ENCODE measurements at regions not wholly inside any gene's neighbourhood (a gene's known extent, or its start where the extent isn't known, plus 50 kb on each side); places are given as distances from the start of the nearest gene placed in this dataset.

DNA sequence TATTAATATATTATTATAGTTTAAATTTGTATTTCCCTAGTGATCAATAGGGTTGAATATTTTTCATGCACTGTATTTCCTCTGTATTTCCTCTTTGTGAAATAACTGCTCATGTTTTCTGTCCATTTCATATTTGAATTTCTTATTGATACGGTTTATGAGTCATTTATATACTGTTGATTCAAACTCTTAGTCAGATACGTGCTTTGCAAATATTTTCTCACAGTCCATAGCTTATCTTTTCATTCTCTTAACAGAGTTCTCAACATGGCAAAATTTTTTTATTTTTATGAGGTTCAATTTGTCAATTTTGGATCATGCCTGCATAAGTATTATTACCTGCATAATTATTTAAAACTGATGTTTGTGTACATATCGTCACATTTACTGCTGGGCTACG is 329.6 kb downstream of the HAO1 start:
- no peak for DNase-seq

DNA sequence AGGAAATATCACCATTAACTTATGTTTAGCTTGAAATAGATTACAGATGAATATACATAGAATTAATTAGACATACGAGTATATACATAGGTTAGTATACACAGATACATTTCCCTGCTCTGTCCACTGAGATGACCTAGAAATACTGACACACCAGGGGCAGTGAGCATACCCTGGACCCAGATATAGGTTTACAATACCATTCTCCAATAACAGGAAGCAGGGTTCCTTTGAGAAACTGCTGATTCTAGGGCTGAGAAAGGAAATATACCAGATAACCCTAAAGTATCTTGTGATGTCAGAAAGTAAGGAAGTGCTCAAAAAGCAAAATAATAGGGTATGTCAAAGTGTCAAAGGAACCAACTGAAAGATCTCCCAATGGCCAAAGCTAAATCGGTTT is 322.5 kb downstream of the HAO1 start:
- DNase-seq, result no peak

DNA sequence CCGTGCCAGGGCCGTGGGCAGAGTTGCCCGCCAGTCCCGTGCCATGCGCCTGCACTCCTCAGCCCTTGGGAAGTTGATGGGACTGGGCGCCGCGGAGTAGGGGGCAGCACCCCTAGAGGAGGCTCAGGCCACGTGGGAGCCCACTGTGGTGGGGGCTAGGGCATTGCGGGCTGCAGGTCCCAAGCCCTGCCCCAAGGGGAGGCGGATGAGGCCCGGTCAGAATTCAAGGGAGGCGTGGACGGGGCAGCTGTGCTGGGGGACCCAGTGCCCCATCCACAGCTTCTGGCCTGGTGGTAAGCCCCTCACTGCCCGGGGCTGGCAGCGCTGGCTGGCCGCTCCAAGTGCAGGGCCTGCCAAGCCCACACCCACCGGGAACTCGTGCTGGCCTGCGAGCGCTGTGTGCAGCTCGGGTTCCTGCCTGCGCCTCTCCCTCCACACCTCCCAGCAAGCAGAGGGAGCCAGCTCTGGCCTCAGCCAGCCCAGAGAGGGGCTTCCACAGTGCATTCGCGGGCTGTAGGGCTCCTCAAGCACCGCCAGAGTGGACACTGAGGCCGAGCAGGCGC is 317.8 kb downstream of the HAO1 start:
- no peak for DNase-seq

GRCh38 chr20:7624886-7625285 is 315.4 kb downstream of the HAO1 start:
- DNase-seq, result no peak

- DNase-seq, result no peak
Observed at GRCh38 chr20:7627734-7628663, 312.3 kb downstream of the HAO1 start.

GRCh38 chr20:7629880-7630279 is 310.4 kb downstream of the HAO1 start:
- DNase-seq, result no peak

- DNase-seq, result no peak
Observed at GRCh38 chr20:7637184-7637583, 303.1 kb downstream of the HAO1 start.

DNA sequence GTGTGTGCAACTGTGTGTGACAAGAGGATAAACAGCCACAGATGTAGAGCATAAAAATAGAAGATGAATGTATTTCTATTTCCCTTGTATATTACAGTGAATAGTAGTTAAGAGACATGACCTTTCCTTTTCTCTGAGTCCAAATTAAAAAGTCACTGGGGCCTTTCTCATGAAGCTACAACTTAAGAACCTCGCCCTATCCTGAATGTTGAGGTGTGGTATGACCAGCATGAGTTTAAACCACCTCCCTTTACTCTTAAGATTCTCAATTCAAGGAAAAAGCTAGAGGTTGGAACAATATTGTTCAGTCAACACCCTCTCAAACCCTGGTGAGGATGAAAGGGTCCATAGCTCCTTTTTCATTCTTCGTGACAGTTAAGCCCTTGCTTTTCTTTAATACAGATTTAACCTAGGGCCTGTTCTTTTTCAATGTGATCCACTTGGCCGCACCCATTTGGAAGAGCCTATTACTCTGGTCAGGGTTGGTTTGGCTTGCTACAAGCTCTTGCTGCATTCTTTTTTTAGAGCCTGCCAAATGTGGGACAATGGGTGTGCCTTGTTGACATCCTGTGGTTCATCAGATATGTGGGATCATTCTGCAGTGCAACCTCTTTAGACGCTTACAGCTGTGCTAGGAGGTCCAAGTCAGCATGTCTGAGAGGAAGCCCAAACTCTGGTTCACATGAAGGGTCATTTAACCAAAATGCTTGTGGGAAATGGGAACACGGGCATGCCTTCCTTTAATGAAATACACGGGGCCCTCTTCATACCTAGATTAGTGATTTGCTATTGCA is 290.0 kb downstream of the HAO1 start:
- DNase-seq, result no peak

DNA sequence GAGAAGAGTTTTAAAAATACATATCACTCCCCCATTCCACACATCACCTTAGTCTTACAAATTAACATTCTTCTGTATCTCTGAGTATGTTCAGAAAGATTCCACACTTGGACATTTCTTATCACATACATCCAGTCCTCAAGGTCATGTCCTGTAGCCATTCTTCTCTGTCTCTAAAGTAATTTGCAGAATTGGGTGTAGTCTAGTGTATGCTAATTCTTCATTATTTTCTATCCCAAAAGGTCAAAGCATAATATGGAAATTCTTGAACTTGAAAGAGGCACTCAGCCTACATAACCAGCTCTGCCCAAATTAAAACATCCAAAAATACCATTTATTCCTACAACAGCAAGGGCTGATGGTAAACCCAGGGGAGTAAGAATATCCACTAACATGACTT is 286.0 kb downstream of the HAO1 start:
- DNase-seq, result no peak

DNA sequence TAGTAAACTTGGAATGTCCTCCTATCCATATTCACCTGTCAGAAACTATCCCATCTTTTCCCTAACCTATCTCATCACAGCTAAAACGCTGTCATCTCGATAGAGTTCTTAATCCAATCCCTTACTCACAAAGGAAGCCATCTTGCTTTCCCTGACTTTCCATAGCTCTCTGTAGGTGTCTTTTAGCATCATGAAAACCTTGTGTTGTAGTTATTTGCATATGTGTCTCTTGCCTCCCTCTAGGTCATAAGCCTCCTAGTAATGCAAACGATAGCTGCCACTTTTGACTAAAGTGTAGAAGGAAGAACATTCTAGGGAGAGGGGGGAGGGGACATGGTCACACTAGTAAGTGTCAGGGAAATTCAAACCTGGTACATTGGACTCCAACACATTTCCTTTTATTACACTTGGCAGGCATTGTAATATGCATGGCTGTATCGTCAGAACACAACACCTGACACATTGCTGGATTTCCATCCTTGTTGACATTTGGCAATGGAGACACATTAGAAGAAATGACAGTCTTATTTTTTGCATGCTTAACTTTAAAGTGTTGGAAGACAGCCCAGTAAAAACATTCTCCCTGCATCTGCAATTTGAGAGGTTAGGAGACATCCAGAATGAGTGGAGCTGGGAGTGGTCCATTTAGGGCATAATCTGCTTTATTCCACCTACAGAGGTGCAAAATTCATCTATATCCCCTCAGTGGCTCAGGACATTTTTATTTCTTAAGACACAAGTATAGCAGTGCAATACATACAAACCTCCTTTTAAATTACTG is 283.4 kb downstream of the HAO1 start:
- no peak for DNase-seq

DNA sequence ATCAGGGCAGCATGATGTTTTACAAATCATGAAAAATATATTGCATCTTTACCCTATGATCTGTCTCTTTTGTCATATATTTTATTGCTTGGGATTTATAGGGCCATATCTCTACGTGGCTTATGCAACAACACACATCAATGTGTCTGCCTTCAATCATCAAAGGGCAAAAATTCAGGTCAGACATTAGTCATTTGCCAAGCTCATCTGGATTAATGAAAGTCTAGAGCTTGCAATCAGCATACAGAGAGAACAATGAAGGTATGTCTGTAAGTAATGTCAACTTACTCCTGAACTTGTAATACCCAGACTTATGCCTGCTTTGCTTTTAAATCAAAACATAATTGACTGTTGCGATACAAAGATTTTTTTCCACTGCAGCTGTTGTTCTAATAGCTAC is 282.7 kb downstream of the HAO1 start:
- no peak for DNase-seq

DNA sequence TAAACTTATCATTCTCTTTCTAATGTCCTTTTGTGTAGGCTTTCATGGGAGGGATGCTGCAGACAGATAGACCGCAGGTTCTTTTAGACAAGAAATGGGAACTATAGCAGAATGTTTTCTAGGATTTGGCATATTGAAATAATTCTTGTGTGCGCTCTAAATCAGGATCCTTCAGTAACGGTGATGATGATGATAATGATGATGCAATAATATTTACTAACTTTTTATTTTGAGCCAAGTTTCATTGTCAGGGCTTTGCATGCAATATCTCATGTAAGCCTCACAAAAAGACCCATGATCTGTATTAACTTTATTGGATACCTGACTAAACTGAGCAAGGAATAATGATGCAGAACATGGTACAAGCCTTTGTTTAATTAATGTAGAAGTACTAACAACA is 280.1 kb downstream of the HAO1 start:
- DNase-seq, result no peak

GRCh38 chr20:7665376-7665775 is 274.9 kb downstream of the HAO1 start:
- no peak for DNase-seq

- DNase-seq, result no peak
Observed at GRCh38 chr20:7667194-7667593, 273.1 kb downstream of the HAO1 start.

DNA sequence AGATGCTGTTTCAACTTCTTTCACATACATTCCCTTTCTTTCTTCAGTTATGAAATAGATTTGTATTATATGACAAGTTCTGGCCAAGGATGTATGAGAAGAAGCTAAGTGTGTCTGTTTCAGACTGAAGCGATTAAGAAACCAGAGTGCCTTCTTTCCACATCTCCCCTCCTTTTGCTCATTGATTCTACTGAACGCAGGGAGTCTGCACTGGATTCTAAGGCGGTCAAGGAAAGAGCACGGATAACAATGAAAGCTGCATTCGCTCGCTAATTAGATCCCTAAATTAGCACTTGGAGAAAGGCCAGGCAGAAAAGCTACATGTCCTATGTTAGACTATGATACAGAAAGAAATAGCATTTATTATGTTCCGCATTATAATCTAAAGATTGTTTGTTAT is 267.7 kb downstream of the HAO1 start:
- no peak for DNase-seq

DNA sequence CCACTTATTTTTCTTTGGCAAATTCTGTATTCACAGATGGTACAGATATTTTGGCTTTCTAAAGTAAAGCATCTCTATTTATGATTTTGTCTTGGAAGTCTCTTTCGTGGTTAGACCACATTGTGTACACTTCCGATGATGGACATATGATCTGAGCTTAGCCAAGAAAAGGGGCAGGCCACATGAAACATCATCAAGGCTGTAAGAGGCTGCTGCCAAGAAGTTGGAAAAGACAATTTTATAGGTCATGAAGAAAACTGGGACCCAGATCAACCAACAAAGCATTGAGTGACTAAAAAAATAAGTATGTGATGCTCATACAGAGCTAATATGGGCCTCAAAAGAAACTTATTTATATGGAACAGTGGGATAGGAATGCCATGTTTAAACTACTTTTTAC is 266.4 kb downstream of the HAO1 start:
- no peak for DNase-seq

DNA sequence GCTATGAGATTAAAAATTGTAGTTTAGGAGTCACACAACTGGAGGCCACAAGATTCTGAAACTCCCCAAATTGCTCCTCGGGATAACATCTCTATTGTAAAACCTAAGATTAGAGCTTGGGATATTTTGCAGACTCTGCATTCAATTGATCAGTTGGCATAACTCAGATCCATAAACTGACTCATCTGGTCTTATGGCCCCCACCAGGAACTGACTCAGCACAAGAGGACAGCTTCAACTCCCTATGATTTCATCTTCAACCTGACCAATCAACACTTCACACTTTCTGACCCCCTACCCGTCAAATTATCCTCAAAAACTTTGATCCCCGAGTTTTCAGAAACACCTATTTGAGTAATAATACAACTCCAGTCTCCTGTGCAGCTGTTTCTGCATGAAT is 257.3 kb downstream of the HAO1 start:
- DNase-seq, result no peak

GRCh38 chr20:7687065-7687464 is 253.2 kb downstream of the HAO1 start:
- DNase-seq, result no peak

DNA sequence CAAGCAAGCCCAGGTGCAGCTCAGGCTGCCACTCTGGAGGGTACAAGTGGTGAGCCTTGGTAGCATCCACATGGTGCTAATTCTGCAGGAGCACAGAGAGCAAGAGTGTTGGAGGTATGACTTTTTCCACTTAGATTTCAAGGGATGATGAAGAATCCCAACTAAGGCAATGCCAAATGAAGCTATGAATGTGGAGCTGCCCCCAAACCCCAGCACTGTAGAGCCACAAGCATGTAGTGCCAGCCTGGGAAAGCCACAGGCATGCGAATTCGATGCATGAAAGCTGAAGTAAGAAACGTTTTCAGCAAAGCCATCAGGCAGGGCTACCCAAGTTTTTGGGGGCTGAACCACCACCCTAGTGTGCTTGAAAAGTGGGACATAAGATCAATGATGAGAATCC is 251.1 kb downstream of the HAO1 start:
- no peak for DNase-seq

- no peak for DNase-seq
Observed at GRCh38 chr20:7691647-7692269, 248.5 kb downstream of the HAO1 start.

DNA sequence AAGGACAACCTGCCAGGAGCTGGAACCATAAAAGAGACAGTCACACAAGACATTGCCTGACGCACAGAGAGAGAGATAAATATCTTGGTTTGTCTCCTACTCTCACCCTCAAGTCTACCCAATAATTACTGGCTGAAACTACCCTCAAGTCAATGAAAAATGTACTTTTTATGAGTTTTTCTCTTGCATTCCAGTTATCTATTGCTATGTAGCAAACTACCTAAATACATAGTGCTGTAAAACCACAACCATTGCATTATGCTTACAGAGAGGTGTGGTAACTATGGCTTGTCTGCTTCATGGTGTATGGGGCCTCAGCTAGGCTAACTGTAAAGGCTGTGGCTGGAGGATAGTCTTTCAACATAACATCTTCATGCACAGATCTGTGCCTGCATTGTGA is 247.8 kb downstream of the HAO1 start:
- no peak for DNase-seq

Data from nucleus accumbens (tissue), 56 donors.